HG02588 (cell line): ENCODE measurements at regions not wholly inside any gene's neighbourhood (a gene's known extent, or its start where the extent isn't known, plus 50 kb on each side); places are given as distances from the start of the nearest gene placed in this dataset.
"Not testable (repeated sequence)": the region's sequence is repeated elsewhere in the genome, so short reads cannot be mapped to it uniquely, and the experiment has no call there.

Source experiments
- ATAC-seq: cut with Tn5 transposase; IDR thresholded peaks from one replicate; pipeline ENCODE4 v1.9.1; 2021; ENCODE audit warnings: mild to moderate bottlenecking, moderate library complexity; ENCODE audit not compliant: unreplicated experiment

GRCh38 chr7:91457208-91457607 is 193.0 kb downstream of the FZD1 start:
- ATAC-seq = no peak

- no peak for ATAC-seq
These were observed 195.3 kb downstream of the FZD1 start for GRCh38 chr7:91459539-91459938.

- ATAC-seq = no peak
These were observed 198.1 kb downstream of the FZD1 start for GRCh38 chr7:91462316-91462715.

GRCh38 chr7:91463330-91463729 is 199.1 kb downstream of the FZD1 start:
- ATAC-seq = no peak

GRCh38 chr7:91465595-91466061 is 201.4 kb downstream of the FZD1 start:
- no peak for ATAC-seq

GRCh38 chr7:91468256-91468655 is 204.0 kb downstream of the FZD1 start:
- no peak for ATAC-seq

- no peak for ATAC-seq
These were observed 209.4 kb downstream of the FZD1 start for GRCh38 chr7:91473619-91474018.

GRCh38 chr7:91474074-91474473 is 209.8 kb downstream of the FZD1 start:
- no peak for ATAC-seq

GRCh38 chr7:91480470-91480869 is 216.2 kb downstream of the FZD1 start:
- ATAC-seq = not testable (repeated sequence)

GRCh38 chr7:91491868-91492267 is 227.6 kb downstream of the FZD1 start:
- ATAC-seq = no peak

GRCh38 chr7:91492317-91492716 is 228.1 kb downstream of the FZD1 start:
- no peak for ATAC-seq

- no peak for ATAC-seq
These were observed 228.5 kb downstream of the FZD1 start for GRCh38 chr7:91492773-91493172.

GRCh38 chr7:91494450-91494849 is 230.2 kb downstream of the FZD1 start:
- no peak for ATAC-seq

GRCh38 chr7:91496251-91496820 is 232.1 kb downstream of the FZD1 start:
- no peak for ATAC-seq

- not testable (repeated sequence) for ATAC-seq
These were observed 233.0 kb downstream of the FZD1 start for GRCh38 chr7:91497277-91497676.

- ATAC-seq = no peak
These were observed 239.8 kb downstream of the FZD1 start for GRCh38 chr7:91503934-91504555.

- no peak for ATAC-seq
These were observed 240.7 kb downstream of the FZD1 start for GRCh38 chr7:91504919-91505318.

- ATAC-seq = not testable (repeated sequence)
These were observed 242.7 kb downstream of the FZD1 start for GRCh38 chr7:91506966-91507365.

- not testable (repeated sequence) for ATAC-seq
These were observed 247.6 kb downstream of the FZD1 start for GRCh38 chr7:91511861-91512260.

- no peak for ATAC-seq
These were observed 248.7 kb downstream of the FZD1 start for GRCh38 chr7:91512958-91513357.

- ATAC-seq = no peak
These were observed 250.4 kb downstream of the FZD1 start for GRCh38 chr7:91514591-91514990.

- no peak for ATAC-seq
These were observed 251.7 kb downstream of the FZD1 start for GRCh38 chr7:91515961-91516360.
